NCI-H526 treated with DMSO at 0.1 percent for 48 hours (cell line): ENCODE measurements at regions not wholly inside any gene's neighbourhood (a gene's known extent, or its start where the extent isn't known, plus 50 kb on each side); places are given as distances from the start of the nearest gene placed in this dataset.
A peak's percentile ranks its signal among the peaks of the same experiment; 100 is the strongest.
"Not testable (repeated sequence)": the region's sequence is repeated elsewhere in the genome, so short reads cannot be mapped to it uniquely, and the experiment has no call there.

ENCODE experiments used
- DNase-seq: peaks from one replicate; lab custom pipeline; 2025; lab: John Stamatoyannopoulos, UW

DNA sequence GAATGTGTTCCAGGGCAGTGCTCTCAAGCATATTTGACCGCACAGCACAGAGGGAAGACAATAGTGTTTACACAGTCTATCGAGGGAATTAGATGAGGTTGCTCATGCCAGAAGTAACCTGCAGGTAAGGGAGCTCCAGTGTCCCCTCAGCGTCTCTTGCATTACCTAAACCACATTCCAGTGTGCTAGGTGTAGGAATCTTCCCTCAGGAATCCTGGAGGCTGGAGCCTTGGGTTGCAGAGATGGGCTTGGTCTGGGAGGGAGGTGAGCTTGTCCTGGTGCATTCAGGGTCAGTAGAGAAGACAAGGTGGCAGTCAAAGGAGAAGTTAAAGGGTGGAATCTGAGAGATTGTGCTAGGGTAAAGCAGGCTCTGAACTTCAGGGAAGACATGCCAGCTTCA, 56.3 kb downstream of the SOX14 start:
- no peak for DNase-seq

GRCh38 chr3:137835096-137835495, 71.0 kb downstream of the SOX14 start:
- DNase-seq = no peak

- DNase-seq = peak; percentile 18
Measured at GRCh38 chr3:137845194-137845593, 81.1 kb downstream of the SOX14 start.

DNA sequence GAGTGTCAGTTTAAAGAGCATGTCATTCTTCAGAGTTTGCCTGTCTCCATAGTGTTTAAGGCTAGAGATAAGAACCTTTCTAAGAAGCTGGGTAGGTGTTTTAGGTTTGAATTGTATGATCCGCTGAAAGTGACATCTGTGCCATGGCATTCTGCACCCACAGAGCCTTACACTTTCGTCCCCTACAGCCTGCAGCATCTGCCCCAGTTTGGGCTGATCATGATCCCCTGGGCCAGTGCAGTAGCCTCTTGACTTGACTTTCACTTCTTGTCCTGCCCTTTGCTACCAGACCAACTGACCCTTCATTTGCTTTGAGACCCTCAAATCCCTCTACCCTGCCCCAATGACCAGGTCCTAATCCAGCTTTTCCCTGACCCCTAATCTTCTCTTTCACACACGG, 81.6 kb downstream of the SOX14 start:
- DNase-seq = no peak

GRCh38 chr3:137852391-137852830, 88.3 kb downstream of the SOX14 start:
- no peak for DNase-seq

- no peak for DNase-seq
Measured at GRCh38 chr3:137854533-137855261, 90.6 kb downstream of the SOX14 start.

DNA sequence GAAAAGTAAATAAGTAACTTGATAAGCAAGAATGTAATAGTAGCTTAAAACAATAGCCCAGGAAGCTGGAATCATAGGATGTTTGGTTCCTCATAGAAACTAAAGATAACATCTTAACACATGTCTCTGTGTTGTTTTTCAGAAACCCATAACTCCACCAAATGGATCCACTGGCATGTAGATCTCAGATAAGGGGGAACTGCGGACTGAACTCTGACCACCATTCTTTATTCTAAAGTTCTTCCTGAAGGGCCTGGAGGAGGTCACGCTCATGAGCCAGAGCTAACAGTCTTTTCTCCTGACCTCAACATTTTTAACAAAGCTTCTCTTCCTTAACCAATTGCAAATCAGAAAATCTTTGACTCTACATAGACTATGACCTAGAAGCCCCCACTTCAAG, 101.9 kb downstream of the SOX14 start:
- DNase-seq = no peak

GRCh38 chr3:137866933-137867332, 102.8 kb downstream of the SOX14 start:
- DNase-seq = no peak

- no peak for DNase-seq
Measured at GRCh38 chr3:137867611-137868010, 103.5 kb downstream of the SOX14 start.

- no peak for DNase-seq
Measured at GRCh38 chr3:137869022-137869421, 104.9 kb downstream of the SOX14 start.

GRCh38 chr3:137872589-137872988, 108.5 kb downstream of the SOX14 start:
- DNase-seq = not testable (repeated sequence)

- DNase-seq = not testable (repeated sequence)
Measured at GRCh38 chr3:137896842-137897241, 113.1 kb upstream of the CLDN18 start.

- no peak for DNase-seq
Measured at GRCh38 chr3:137906985-137907649, 102.8 kb upstream of the CLDN18 start.

GRCh38 chr3:137924628-137925027, 85.3 kb upstream of the CLDN18 start:
- DNase-seq = no peak

- no peak for DNase-seq
Measured at GRCh38 chr3:137925080-137925479, 84.9 kb upstream of the CLDN18 start.

DNA sequence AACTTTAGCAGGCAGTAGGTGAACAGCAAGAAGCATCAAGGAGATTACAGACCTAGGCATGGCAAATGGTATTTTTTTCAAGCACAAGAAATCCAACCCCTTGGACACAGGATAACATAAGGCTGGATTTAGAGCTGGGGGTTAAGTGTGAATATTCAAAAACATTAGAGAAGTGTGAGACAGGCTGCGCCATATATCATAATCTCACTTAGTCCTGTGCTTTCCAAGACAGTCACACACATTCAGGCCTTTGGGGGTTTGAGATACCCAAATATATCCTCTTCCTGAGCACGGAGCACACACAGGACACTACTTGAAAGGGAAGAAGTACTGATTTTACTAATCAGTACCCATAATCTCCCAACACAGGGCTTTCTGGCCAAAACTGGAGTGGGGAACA, 83.0 kb upstream of the CLDN18 start:
- no peak for DNase-seq

GRCh38 chr3:137930976-137931375, 79.0 kb upstream of the CLDN18 start:
- DNase-seq = no peak

- no peak for DNase-seq
Measured at GRCh38 chr3:137938876-137939275, 71.1 kb upstream of the CLDN18 start.

DNA sequence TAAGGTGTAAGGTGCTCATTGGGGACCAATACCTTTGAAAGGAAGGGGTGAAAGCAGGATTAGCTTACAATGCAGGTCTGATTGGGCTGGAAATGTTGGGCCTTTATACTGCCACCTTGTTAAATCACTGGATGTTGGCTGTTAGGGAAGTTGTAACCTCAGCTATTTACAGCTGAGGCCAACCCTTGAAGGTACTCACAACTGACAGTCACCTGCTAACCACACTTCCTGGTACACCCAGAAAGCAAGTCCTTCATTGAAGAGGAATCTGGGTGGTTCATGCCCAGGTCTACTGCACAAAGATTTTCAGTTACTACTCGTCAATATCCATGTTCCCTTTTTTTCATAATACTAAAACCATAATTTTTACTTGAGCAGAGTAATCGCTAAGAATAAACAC, 65.4 kb upstream of the CLDN18 start:
- DNase-seq = no peak

- peak; percentile 80 for DNase-seq
Measured at GRCh38 chr3:137946356-137946973, 63.5 kb upstream of the CLDN18 start.

GRCh38 chr3:137947117-137947516, 62.8 kb upstream of the CLDN18 start:
- DNase-seq = no peak

GRCh38 chr3:137948400-137949072, 61.4 kb upstream of the CLDN18 start:
- DNase-seq = no peak

DNA sequence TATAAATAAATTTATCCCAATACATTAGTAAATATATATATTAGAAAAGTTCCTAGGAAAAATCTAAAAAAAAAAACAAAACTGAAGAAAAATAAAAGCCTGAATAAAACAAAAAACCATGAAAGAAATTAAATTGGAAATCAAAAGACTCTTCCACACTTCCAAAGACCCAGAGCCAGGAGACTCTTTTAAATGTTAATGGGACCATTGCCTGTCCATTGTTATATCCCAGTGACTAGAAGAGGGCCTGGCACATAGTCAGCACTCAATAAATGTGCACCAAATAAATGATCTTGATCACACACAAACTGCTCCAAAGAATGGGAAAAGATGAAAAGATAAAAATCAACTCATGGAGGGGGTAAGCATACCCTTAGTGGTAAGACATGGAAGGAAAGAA, 51.3 kb upstream of the CLDN18 start:
- DNase-seq = no peak
